Adrenal gland (tissue), 5 donors: ENCODE measurements at regions not wholly inside any gene's neighbourhood (a gene's known extent, or its start where the extent isn't known, plus 50 kb on each side); places are given as distances from the start of the nearest gene placed in this dataset.

ENCODE experiments used
- CTCF ChIP-seq, 6 experiments: fragments of 450-650 bp in 4 of 6; fragments of 200-600 bp in 2 of 6; sonication (generic) in 1 of 6; IDR thresholded peaks; 1 replicate in 5 of 6; 2 replicates in 1 of 6; pipeline versions ENCODE4 v1.5.1 to v1.8.0; 2016 to 2021; ENCODE audit warnings: antibody characterized with exemption in 6 of 6, mild to moderate bottlenecking in 2 of 6, moderate library complexity in 1 of 6
- POLR2A ChIP-seq, 2 donors: fragments of 450-650 bp; IDR thresholded peaks; one replicate each; pipeline ENCODE4 v1.6.1; 2017; ENCODE audit warnings: antibody characterized with exemption in 2 of 2, mild to moderate bottlenecking in 2 of 2, moderate library complexity in 1 of 2
- donor health status: DM: no; HTN: no; CAD: no.

DNA sequence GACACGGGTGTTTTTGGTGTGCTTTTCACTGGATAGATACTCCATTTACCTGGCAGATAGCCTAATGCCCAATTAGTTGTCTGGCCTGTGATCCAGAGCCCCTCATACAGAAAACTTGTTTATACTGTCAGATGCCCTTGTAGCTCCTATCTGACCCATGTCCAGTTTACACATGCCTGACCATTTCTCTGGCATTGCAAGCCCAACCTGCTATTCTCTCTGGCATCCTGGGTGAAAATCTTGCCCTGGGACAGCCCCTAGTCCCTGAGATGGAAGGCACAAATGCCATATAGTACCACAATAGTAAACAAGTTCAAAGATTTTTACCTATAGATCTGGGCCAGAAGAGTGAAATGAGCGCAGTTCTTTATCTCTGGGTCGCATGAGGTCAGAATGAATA, 212.6 kb downstream of the ZBBX start:
- TF ChIP-seq POLR2A (IDR thresholded peaks at IDR 0.05): no peak
- no peak for TF ChIP-seq CTCF (IDR thresholded peaks at IDR 0.05)
